ENCODE measurements at regions not wholly inside any gene's neighbourhood (a gene's known extent, or its start where the extent isn't known, plus 50 kb on each side); places are given as distances from the start of the nearest gene placed in this dataset.

DNA sequence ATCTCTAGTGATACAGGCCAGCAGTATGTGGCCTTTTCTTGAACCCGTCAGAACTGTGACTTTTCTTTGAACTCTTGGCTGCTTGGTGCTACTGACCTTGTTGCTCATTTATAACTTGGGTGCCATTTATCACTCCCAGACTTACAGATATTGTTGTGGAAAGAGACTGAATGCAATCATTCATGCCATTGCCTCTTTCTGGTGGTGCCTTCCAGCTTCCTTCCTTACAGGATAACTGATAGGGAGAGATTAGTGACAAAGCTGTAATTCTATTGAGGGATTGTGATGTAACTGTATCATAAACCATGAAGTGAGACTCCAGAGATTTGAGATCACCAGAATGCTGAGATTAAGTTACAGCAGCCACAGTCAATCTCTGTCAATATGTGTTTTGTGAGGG, 256.5 kb downstream of the USP25 start:
- ATAC-seq, result no peak
- Histone ChIP-seq H3K4me1 (no peaks in the 10 kb centered on the region), H3K27ac (no peak overlapping the region), H3K27me3 (no peaks in the 10 kb centered on the region), H3K9me3 (no peaks in the 10 kb centered on the region), H3K4me3 (no peak overlapping the region), H3K36me3 (no peaks in the 10 kb centered on the region)
- intact Hi-C loops (cut with DNase I), result no loop called here
- WGBS, 2 donors, result 19 to 25% methylated on average over 1 of the region's 1 CpG
- no peak for DNase-seq
- TF ChIP-seq, protein P1, sequence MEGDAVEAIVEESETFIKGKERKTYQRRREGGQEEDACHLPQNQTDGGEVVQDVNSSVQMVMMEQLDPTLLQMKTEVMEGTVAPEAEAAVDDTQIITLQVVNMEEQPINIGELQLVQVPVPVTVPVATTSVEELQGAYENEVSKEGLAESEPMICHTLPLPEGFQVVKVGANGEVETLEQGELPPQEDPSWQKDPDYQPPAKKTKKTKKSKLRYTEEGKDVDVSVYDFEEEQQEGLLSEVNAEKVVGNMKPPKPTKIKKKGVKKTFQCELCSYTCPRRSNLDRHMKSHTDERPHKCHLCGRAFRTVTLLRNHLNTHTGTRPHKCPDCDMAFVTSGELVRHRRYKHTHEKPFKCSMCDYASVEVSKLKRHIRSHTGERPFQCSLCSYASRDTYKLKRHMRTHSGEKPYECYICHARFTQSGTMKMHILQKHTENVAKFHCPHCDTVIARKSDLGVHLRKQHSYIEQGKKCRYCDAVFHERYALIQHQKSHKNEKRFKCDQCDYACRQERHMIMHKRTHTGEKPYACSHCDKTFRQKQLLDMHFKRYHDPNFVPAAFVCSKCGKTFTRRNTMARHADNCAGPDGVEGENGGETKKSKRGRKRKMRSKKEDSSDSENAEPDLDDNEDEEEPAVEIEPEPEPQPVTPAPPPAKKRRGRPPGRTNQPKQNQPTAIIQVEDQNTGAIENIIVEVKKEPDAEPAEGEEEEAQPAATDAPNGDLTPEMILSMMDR (IDR thresholded peaks at IDR 0.05), result no peak

DNA sequence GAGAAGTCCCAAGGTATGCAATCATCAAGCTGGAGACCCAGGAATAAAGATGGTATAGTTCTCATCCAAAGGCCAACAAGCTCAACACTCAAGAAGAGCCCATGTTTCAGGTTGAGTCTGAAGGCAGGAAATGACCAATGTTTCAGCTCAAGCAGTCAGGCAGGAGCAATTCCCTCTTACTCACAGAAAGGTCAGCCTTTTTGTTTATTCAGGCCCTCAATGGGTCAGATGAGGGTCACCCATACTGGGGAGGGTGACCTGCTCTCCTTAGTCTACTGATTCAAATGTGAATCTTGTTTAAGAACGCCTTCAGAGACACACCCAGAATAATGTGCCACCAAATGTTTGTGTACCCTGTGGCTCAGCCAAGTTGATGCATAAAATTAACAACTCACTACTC, 262.4 kb downstream of the USP25 start:
- no peaks in the 10 kb centered on the region for H3K4me1 ChIP-seq
- no peaks in the 10 kb centered on the region for H3K9me3 ChIP-seq
- H3K4me3 ChIP-seq, result no peak overlapping the region
- WGBS, 2 donors, result 63 to 72% methylated on average over 1 of the region's 1 CpG
- H3K27me3 ChIP-seq, result no peaks in the 10 kb centered on the region
- DNase-seq (no peak), ATAC-seq (no peak)
- intact Hi-C loops (cut with DNase I), result loop anchor here in 1 of 10 donors (5.0 kb wide), 1 partner anchor 1280 kb away; no protein-coding TSS in a partner anchor
- TF ChIP-seq, protein P1 (IDR thresholded peaks at IDR 0.05), result no peak
- no peak overlapping the region for H3K27ac ChIP-seq
- no peaks in the 10 kb centered on the region for H3K36me3 ChIP-seq

DNA sequence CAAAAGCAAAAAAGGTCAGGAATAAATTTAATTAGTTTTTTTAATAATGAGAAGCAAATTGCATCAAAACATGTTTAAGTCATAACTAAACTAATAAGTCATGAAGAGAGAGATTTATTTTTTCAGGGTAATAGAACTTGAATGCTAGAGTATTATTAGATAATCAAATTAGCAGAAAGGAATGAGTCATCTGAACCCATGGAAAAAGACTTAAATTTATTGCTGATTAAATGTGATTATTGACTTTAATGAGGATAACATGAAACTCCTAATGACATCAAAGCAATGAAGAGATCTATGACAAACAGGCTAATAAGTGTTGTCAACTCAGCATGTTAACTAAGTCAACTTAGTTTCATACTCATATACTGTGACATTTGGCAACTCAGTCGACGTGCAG, 264.2 kb downstream of the USP25 start:
- 94 to 97% methylated on average over 2 of the region's 2 CpGs for WGBS, 2 donors
- Histone ChIP-seq H3K4me1 (no peaks in the 10 kb centered on the region), H3K4me3 (no peak overlapping the region), H3K27ac (no peak overlapping the region), H3K36me3 (no peaks in the 10 kb centered on the region), H3K9me3 (no peaks in the 10 kb centered on the region), H3K27me3 (no peaks in the 10 kb centered on the region)
- intact Hi-C loops (cut with DNase I), result loop anchor here in 1 of 10 donors (5.0 kb wide), 1 partner anchor 1282 kb away; no protein-coding TSS in a partner anchor
- TF ChIP-seq, protein P1 (IDR thresholded peaks at IDR 0.05), result no peak
- ATAC-seq, result no peak
- DNase-seq, result no peak

- H3K27ac ChIP-seq, result no peak overlapping the region
These were observed 270.0 kb downstream of the USP25 start for GRCh38 chr21:15999741-16000140.

More at GRCh38 chr21:15999741-16000140, 270.0 kb downstream of the USP25 start:
- no peak for DNase-seq
- Histone ChIP-seq H3K27me3 (no peaks in the 10 kb centered on the region), H3K9me3 (no peaks in the 10 kb centered on the region), H3K4me1 (no peaks in the 10 kb centered on the region), H3K4me3 (no peak overlapping the region), H3K36me3 (no peaks in the 10 kb centered on the region)
- ATAC-seq, result no peak
- intact Hi-C loops (cut with DNase I), result no loop called here
- TF ChIP-seq, protein P1 (IDR thresholded peaks at IDR 0.05), result no peak
- WGBS, 2 donors, result 93 to 94% methylated on average over 4 of the region's 4 CpGs
